ENCODE measurements at regions not wholly inside any gene's neighbourhood (a gene's known extent, or its start where the extent isn't known, plus 50 kb on each side); places are given as distances from the start of the nearest gene placed in this dataset.

GRCh38 chr14:89618811-89619551 lies 201.9 kb upstream of the FOXN3 start:
- TF ChIP-seq, protein P1, sequence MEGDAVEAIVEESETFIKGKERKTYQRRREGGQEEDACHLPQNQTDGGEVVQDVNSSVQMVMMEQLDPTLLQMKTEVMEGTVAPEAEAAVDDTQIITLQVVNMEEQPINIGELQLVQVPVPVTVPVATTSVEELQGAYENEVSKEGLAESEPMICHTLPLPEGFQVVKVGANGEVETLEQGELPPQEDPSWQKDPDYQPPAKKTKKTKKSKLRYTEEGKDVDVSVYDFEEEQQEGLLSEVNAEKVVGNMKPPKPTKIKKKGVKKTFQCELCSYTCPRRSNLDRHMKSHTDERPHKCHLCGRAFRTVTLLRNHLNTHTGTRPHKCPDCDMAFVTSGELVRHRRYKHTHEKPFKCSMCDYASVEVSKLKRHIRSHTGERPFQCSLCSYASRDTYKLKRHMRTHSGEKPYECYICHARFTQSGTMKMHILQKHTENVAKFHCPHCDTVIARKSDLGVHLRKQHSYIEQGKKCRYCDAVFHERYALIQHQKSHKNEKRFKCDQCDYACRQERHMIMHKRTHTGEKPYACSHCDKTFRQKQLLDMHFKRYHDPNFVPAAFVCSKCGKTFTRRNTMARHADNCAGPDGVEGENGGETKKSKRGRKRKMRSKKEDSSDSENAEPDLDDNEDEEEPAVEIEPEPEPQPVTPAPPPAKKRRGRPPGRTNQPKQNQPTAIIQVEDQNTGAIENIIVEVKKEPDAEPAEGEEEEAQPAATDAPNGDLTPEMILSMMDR (IDR thresholded peaks at IDR 0.05; ENCODE audit: partially characterized antibody, unreplicated experiment): no peak
- Mint-ChIP-seq H3K27me3 (ENCODE audit: unreplicated experiment) (peaks cover 16% of the 10 kb centered on the region), H3K4me1 (ENCODE audit: low read depth, unreplicated experiment) (peaks cover 60% of the 10 kb centered on the region), H3K27ac (ENCODE audit: unreplicated experiment) (peak overlapping the region; percentile 98), H3K4me3 (ENCODE audit: unreplicated experiment) (peak overlapping the region; percentile 96), H3K9me3 (ENCODE audit: unreplicated experiment) (peaks cover 32% of the 10 kb centered on the region), H3K36me3 (ENCODE audit: unreplicated experiment) (peaks cover 5% of the 10 kb centered on the region)
- DNase-seq: peak; percentile 87

DNA sequence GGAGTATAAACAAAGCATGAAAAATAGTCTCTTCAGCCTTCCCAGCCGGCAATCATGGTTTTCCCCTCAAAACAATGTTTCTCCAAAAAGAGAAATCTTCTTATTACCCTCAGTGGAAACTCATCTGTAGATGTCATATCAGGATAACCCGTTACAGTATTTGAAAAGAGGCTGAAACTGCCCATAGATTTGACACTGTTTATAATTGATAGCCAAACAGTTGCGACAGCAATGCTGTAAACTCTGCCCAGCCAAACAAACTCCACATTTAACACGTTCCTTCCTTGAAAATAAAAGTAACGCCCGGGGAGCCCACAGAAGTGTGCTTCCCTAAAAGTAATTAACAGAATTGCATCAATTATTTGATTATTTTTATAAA lies 201.3 kb upstream of the FOXN3 start:
- Mint-ChIP-seq H3K9me3 (ENCODE audit: unreplicated experiment) (peaks cover 32% of the 10 kb centered on the region), H3K27me3 (ENCODE audit: unreplicated experiment) (peaks cover 16% of the 10 kb centered on the region), H3K27ac (ENCODE audit: unreplicated experiment) (peak overlapping the region; percentile 98), H3K4me3 (ENCODE audit: unreplicated experiment) (peak overlapping the region; percentile 96), H3K36me3 (ENCODE audit: unreplicated experiment) (peaks cover 5% of the 10 kb centered on the region), H3K4me1 (ENCODE audit: low read depth, unreplicated experiment) (peaks cover 66% of the 10 kb centered on the region)
- no peak for DNase-seq
- TF ChIP-seq, protein P1 (IDR thresholded peaks at IDR 0.05; ENCODE audit: partially characterized antibody, unreplicated experiment): no peak

GRCh38 chr14:89617481-89618329 lies 200.7 kb upstream of the FOXN3 start:
- Mint-ChIP-seq H3K27me3 (ENCODE audit: unreplicated experiment) (peaks cover 16% of the 10 kb centered on the region), H3K4me3 (ENCODE audit: unreplicated experiment) (peak overlapping the region; percentile 96), H3K4me1 (ENCODE audit: low read depth, unreplicated experiment) (peaks cover 66% of the 10 kb centered on the region), H3K9me3 (ENCODE audit: unreplicated experiment) (peaks cover 30% of the 10 kb centered on the region), H3K27ac (ENCODE audit: unreplicated experiment) (peak overlapping the region; percentile 98), H3K36me3 (ENCODE audit: unreplicated experiment) (peaks cover under 1% of the 10 kb centered on the region)
- TF ChIP-seq, protein P1 (IDR thresholded peaks at IDR 0.05; ENCODE audit: partially characterized antibody, unreplicated experiment): no peak
- peak; percentile 47 for DNase-seq

DNA sequence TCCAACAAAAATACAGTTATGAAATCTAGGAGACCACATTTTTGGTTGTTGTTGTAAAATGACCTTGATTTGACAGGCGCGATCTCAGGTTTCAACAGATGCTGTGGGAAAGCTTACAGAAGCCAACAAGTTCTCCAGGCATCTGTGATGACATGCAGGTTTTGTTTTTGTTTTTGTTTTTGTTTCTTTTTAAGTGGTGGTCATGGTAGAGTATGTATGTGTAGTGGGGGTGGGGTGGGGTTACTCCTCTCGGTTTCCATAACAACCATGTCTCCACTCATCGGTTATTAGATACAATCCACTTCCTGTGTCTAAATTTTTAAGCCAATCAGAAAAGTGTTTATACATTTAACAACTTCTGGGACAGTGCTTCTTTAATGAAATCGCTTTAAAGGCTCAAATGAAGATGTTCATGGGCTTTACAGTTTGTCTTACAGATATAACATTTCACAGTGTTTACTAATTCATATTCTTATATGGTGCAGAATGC lies 199.9 kb upstream of the FOXN3 start:
- H3K4me3 Mint-ChIP-seq (ENCODE audit: unreplicated experiment): peak overlapping the region; percentile 96
- H3K9me3 Mint-ChIP-seq (ENCODE audit: unreplicated experiment): peaks cover 24% of the 10 kb centered on the region
- DNase-seq: no peak
- peaks cover 13% of the 10 kb centered on the region for H3K27me3 Mint-ChIP-seq (ENCODE audit: unreplicated experiment)
- TF ChIP-seq, protein P1 (IDR thresholded peaks at IDR 0.05; ENCODE audit: partially characterized antibody, unreplicated experiment): no peak
- H3K27ac Mint-ChIP-seq (ENCODE audit: unreplicated experiment): peak overlapping the region; percentile 98
- H3K36me3 Mint-ChIP-seq (ENCODE audit: unreplicated experiment): no peaks in the 10 kb centered on the region
- H3K4me1 Mint-ChIP-seq (ENCODE audit: low read depth, unreplicated experiment): peaks cover 59% of the 10 kb centered on the region

Measured in glutamatergic neuron (in vitro differentiated cells).